K562 (cell line): ENCODE measurements at regions not wholly inside any gene's neighbourhood (a gene's known extent, or its start where the extent isn't known, plus 50 kb on each side); places are given as distances from the start of the nearest gene placed in this dataset.

ENCODE experiments used
- ATAC-seq: fragments of 200-7000 bp; cut with Tn5 transposase; 3 replicates; pipeline ENCODE4 v1.9.1; 2020; ENCODE audit warnings: moderate library complexity
- BruUV-seq: library from RNA; stranded (reverse); fragments of 400-500 nt; replicated peaks from 2 replicates; lab custom pipeline; 2021; lab: Mats Ljungman, UMichigan
- CTCF ChIA-PET: fragments of 300-600 bp; formaldehyde crosslinking; extraction: SDS; loops from one replicate; lab custom pipeline; 2021; ENCODE audit warnings: low intra/inter-chr PET ratio; lab: Yijun Ruan, JAX
- POLR2A ChIA-PET: fragments of 300-600, 350-650 bp; sonication (Branson Sonifier 250); formaldehyde crosslinking; extraction: SDS; loops from one replicate; lab custom pipeline; 2021; ENCODE audit warnings: antibody characterized with exemption, inconsistent platforms; lab: Yijun Ruan, JAX
- DNase-seq, 4 experiments: peaks; one replicate each; pipeline versions ENCODE4 v3.0.0 to v3.0.0-alpha.2; 2011 to 2018; ENCODE audit warnings: low spot score in 3 of 4, mixed read lengths in 3 of 4; ENCODE audit errors: extremely low read depth in 1 of 4
- FAIRE-seq: peaks from 2 replicates; lab custom pipeline; 2011; peaks lifted over from hg19 to GRCh38; lab: Jason Lieb, UNC
- H2AFZ ChIP-seq: 2 replicates; pipeline ENCODE4 v1.6.0; 2011; ENCODE audit warnings: low read depth, low read length, control low read depth, inconsistent platforms
- H3K27ac ChIP-seq: fragments of 200-600 bp; 3 replicates; pipeline ENCODE4 v1.8.0; 2011; ENCODE audit warnings: low read depth, mild to moderate bottlenecking, control low read depth, inconsistent platforms, low read length, moderate library complexity, mixed read lengths; ENCODE audit errors: extremely low read depth
- H3K27me3 ChIP-seq, 2 experiments: fragments of 300-600 bp in 1 of 2; 2 replicates in 1 of 2; 3 replicates in 1 of 2; pipeline versions ENCODE4 v1.6.0 to v1.8.0; 2011; ENCODE audit warnings: inconsistent platforms in 2 of 2, low read length in 2 of 2, mild to moderate bottlenecking in 1 of 2, mixed read lengths in 1 of 2, moderate library complexity in 1 of 2; ENCODE audit not compliant: control insufficient read depth in 2 of 2, insufficient read depth in 2 of 2
- H3K36me3 ChIP-seq: fragments of 300-600 bp; 3 replicates; pipeline ENCODE4 v1.8.0; 2011; ENCODE audit warnings: mild to moderate bottlenecking, low read length, inconsistent platforms; ENCODE audit not compliant: control insufficient read depth, insufficient read depth
- H3K4me1 ChIP-seq, 2 experiments: fragments of 200-600 bp in 1 of 2; replicated peaks in 1 of 2; 2 replicates in 1 of 2; 3 replicates in 1 of 2; pipeline versions ENCODE4 v1.5.1 to v1.8.0; 2011; ENCODE audit warnings: inconsistent platforms in 2 of 2, low read length in 2 of 2, mild to moderate bottlenecking in 1 of 2, mixed read lengths in 1 of 2, moderate library complexity in 1 of 2; ENCODE audit not compliant: control insufficient read depth in 2 of 2, insufficient read depth in 2 of 2
- H3K4me2 ChIP-seq: 2 replicates; pipeline ENCODE4 v1.6.1; 2011; ENCODE audit warnings: low read length, control low read depth, inconsistent platforms, mixed read lengths; ENCODE audit not compliant: insufficient read depth
- H3K4me3 ChIP-seq: fragments of 200-600 bp; sonication (generic), shearing (Covaris generic); 2 replicates; pipeline ENCODE4 v1.5.1; 2016; ENCODE audit warnings: control low read depth, inconsistent platforms
- H3K79me2 ChIP-seq: fragments of 200-600 bp; 3 replicates; pipeline ENCODE4 v1.8.0; 2011; ENCODE audit warnings: low read length, inconsistent platforms; ENCODE audit not compliant: control insufficient read depth, insufficient read depth
- H3K9ac ChIP-seq, 2 experiments: 2 replicates each; pipeline versions ENCODE4 v1.6.0 to v1.6.1; 2011; ENCODE audit warnings: low read depth in 2 of 2, low read length in 2 of 2, control low read depth in 1 of 2, inconsistent platforms in 1 of 2, mild to moderate bottlenecking in 1 of 2, mixed read lengths in 1 of 2; ENCODE audit not compliant: insufficient read depth in 1 of 2
- H3K9me1 ChIP-seq: one replicate; pipeline ENCODE4 v1.6.0; 2011; ENCODE audit warnings: inconsistent platforms, mild to moderate bottlenecking, low read length, moderate library complexity; ENCODE audit not compliant: control insufficient read depth, insufficient read depth
- H3K9me3 ChIP-seq: replicated peaks from 2 replicates; pipeline ENCODE4 v1.5.1; 2011; ENCODE audit warnings: low read depth, low read length, inconsistent platforms; ENCODE audit not compliant: control insufficient read depth, insufficient read depth
- H4K20me1 ChIP-seq: replicated peaks from 2 replicates; pipeline ENCODE4 v1.6.1; 2011; ENCODE audit warnings: low read length, inconsistent platforms, mixed read lengths; ENCODE audit not compliant: control insufficient read depth, insufficient read depth
- CBFA2T2 ChIP-seq: fragments of 450-650 bp; conservative IDR thresholded peaks from 2 replicates; pipeline ENCODE4 v1.6.1; 2017; ENCODE audit warnings: mild to moderate bottlenecking
- CHAMP1 ChIP-seq: fragments of 450-650 bp; IDR thresholded peaks from 2 replicates; pipeline ENCODE4 v1.6.1; 2016; ENCODE audit warnings: mild to moderate bottlenecking
- RAD51 ChIP-seq: fragments of 450-650 bp; IDR thresholded peaks from 2 replicates; pipeline ENCODE4 v1.7.1; 2016; ENCODE audit warnings: low read depth, mild to moderate bottlenecking, borderline replicate concordance
- TFE3 ChIP-seq: fragments of 450-650 bp; formaldehyde crosslinking; IDR thresholded peaks from 2 replicates; pipeline ENCODE4 v1.4.0; 2020; ENCODE audit warnings: mild to moderate bottlenecking, mixed read lengths
- WGBS: fragments of 100-300 bp; shearing (Covaris generic); methylation state at CpG from one replicate; pipeline ENCODE4 v1.1.6; 2016; ENCODE audit warnings: low coverage, mixed read lengths; ENCODE audit not compliant: insufficient coverage; ENCODE audit errors: missing lambda C conversion rate; 5-methylcytosine and 5-hydroxymethylcytosine counted together
- in situ Hi-C: fragments of 300-500 bp; cut with MboI; formaldehyde crosslinking; loops from 4 replicates; pipeline ENCODE4 v1.15.0; 2018; ENCODE audit warnings: inconsistent platforms, mixed read lengths
- intact Hi-C: fragments of 100-400 bp; cut with micrococcal nuclease; formaldehyde crosslinking; loops from 2 replicates; pipeline ENCODE4 v1.14.2; 2022

- Histone ChIP-seq H3K9ac (no peak overlapping the region), H3K27ac (no peak overlapping the region), H3K36me3 (no peaks in the 10 kb centered on the region), H3K27me3 (no peaks in the 10 kb centered on the region), H4K20me1 (no peaks in the 10 kb centered on the region), H3K9me3 (no peaks in the 10 kb centered on the region; the same call in 1 of the 2 replicates), H3K4me1 (no peaks in the 10 kb centered on the region), H3K79me2 (no peaks in the 10 kb centered on the region), H3K9me1 (no peaks in the 10 kb centered on the region), H3K4me2 (no peak overlapping the region), H2AFZ (no peak overlapping the region), H3K4me3 (no peak overlapping the region)
- BruUV-seq = no TSS peak
- TF ChIP-seq RAD51 (peak; percentile 49), CHAMP1 (no peak), CBFA2T2 (0 out of 2 replicates have a peak, but pooled peaks have one; percentile 10), TFE3 (CRISPR knock-in tag) (peak; percentile 92)
- 1% methylated on average over 4 of the region's 4 CpGs for WGBS
- CTCF ChIA-PET = no interaction called here
- DNase-seq = no peak
- no peak for FAIRE-seq
- intact Hi-C loops (no loop called here), in situ Hi-C loops (no loop called here)
- no peak for ATAC-seq
- POLR2A ChIA-PET = no interaction called here
Measured at GRCh38 chr1:209042413-209042812, 541.1 kb upstream of the CAMK1G start.
